IPS DF 4.7 (cell line): ENCODE measurements at regions not wholly inside any gene's neighbourhood (a gene's known extent, or its start where the extent isn't known, plus 50 kb on each side); places are given as distances from the start of the nearest gene placed in this dataset.

Source experiments
- DNase-seq: peaks from one replicate; pipeline ENCODE4 v3.0.0-alpha.2; 2013; ENCODE audit warnings: low spot score; ENCODE audit errors: extremely low read depth

DNA sequence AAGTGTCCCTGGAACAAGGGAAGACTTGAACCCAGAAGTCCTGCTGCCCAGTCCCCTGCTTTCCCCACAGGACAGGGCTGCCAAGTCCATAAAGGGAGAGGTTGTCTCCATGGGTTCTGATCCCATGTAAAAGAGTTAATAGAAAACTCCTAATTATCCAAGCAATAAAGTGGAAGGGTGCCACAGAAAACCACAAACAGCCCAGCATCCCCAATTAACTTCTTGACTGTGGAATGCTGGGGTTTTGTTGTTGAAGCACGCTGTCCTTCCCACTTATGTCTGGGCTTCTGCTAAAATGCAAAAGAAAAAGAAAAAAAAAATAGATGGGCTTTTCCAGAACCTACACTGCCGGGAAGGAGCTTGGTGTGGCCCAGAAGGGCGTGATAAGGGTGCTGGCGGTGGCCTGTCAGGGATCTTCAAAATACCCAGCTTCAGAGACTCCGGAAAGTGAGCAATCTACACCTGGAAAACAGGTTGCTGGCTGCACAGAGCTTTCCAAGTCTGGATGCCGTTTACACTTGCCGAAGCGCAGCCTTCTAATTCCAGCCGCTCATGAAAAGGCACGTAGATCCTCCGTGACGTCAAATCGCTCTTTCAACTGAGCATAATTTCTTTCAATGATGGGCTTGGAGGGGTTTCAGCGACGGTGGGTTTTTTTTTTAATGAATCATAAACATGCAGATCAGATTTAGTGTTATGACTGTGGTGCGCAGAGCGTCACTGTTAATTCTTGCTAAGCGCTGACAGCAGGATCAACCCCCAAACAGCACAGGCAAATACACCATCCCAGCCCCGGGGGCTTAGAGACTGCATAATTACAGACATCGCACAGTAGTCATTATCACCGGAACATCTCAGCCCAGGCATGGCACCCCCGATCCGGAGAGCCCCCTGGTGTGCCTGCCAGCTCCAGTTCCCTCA is 197.6 kb downstream of the BCOR start:
- no peak for DNase-seq

DNA sequence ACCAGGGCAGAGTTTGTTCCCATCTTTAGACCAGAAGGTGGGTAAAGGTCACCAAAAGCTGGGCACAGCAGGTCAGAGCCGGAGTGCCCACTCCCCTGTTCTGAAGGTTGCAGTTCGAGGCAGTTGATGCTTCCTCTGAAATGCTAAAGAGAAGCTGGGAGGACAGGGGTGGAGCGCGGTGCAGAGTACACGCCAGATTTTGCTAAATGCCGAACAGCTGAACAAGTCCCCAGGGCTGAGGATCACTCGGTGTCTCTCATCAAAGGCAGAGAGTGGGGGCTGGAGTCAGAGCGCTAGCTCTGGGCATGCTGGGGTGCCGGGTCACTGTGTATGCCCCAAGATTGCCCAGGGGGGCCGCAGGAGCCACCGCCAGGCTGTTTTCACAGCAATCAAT is 197.0 kb downstream of the BCOR start:
- DNase-seq: no peak

GRCh38 chrX:39903343-39903742 is 194.4 kb downstream of the BCOR start:
- DNase-seq: no peak

DNA sequence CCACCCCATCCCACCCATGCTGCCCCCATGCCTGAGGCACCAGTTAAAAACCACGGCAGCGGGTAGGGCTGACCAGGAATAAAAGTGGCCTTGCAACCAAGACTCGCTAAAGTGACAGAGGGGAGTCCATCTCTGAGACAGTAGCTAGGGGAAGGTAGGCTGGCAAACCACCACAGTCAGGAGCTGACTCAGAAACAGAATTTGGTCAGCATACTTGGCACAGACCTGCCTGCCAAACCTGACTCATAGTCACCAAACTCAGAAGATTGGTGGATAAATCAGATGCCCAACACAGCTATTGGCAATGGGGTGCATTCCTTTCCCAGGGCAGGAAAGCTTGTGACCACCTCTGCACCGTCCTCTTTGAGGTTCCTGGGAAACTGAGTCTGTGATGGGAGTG is 193.8 kb downstream of the BCOR start:
- DNase-seq: no peak

DNA sequence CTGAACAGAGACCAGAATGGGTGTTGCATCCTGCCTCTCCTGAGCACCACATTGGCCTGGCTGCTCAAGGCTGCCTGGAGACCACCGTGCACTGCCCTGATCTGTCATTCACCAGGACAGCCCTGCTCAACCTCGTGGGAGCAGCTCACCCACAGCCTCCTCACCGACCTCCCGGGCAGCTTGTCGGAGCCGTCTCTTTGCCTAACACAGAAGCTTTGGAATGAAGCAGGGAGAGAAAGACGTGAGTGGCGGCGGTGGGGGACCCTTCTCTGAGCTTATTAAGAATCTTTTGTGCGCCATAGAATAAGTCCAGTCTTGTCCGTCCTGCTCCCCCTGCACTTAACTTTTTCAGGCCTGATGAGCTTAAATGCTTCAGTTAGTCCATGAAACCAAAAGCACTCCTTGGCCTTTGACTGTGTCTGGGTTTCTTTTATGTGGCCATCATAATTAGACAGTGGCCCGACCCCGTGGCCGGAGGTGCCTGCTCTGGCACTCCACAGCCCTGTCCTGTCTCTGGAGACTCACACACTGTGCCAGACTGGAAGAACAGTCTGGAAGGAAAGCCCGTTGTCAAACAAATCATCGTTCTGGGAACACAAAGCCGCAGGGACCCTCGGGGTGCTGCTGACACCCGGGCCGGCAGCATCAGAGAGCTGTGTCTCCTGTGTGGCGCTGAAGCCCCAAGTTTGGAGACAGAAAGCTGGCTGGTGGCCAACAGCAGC is 192.8 kb downstream of the BCOR start:
- DNase-seq: no peak

DNA sequence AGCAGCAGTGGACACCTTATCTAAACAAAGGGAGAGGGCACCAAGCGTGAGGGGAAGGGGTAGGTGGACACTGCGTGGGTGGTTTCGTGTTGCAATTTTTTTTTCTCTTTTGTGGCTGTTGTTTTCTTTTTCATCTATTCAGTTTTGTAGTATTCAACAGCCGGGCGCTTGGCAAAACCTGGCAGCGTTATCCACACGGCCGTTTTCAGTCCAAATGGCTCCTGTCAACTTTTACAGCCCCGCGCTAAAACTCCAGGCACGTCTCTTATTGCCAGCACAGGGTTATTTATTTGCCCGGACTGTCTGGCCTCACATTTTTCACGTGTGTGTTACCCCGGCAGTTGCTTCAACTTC is 192.2 kb downstream of the BCOR start:
- DNase-seq: no peak

DNA sequence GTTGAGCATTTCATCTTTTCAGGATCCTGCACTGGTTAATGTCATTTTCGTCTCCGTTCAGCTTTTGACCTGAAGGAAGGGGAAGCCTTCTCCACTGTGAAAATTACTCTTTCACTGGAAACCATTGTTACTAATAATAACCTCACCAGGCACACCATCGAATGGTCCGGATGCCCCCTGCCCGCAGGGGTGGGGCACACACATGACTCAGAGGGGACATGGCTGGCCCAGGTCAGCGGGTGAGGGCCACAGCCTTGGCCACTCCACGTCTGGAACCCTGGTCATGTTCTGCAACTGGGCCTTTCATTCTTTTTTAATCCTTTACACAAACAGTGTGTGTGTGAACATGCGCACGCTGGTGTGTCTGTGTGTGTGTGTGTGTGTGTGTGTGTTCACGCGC is 191.8 kb downstream of the BCOR start:
- no peak for DNase-seq

GRCh38 chrX:39907964-39908661 is 189.6 kb downstream of the BCOR start:
- no peak for DNase-seq

GRCh38 chrX:39909996-39910395 is 187.8 kb downstream of the BCOR start:
- DNase-seq: no peak

GRCh38 chrX:39910651-39911050 is 187.1 kb downstream of the BCOR start:
- DNase-seq: no peak

- DNase-seq: no peak
These were observed 186.4 kb downstream of the BCOR start for GRCh38 chrX:39911278-39911897.

GRCh38 chrX:39912126-39912525 is 185.6 kb downstream of the BCOR start:
- no peak for DNase-seq

- no peak for DNase-seq
These were observed 182.7 kb downstream of the BCOR start for GRCh38 chrX:39915081-39915480.

GRCh38 chrX:39915596-39915995 is 182.2 kb downstream of the BCOR start:
- DNase-seq: no peak

- no peak for DNase-seq
These were observed 175.9 kb downstream of the BCOR start for GRCh38 chrX:39921838-39922237.

DNA sequence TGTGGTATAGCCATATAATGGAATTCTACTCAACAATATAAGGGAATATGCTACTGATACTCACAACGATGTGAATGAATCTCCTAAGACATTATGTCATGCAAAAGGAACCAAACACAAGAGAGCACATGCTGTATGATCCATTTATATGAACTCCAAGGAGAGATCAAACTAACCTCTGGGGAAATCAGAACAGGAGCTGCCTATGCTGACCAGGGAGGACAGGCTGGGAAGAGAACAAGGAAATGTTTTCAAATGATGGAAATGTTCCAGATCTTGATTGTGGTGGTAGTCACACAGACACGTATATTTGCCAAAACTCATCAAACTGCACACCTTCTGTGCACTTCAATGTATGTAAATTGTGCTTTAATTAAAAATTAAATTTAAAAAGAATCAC is 175.3 kb downstream of the BCOR start:
- DNase-seq: no peak

DNA sequence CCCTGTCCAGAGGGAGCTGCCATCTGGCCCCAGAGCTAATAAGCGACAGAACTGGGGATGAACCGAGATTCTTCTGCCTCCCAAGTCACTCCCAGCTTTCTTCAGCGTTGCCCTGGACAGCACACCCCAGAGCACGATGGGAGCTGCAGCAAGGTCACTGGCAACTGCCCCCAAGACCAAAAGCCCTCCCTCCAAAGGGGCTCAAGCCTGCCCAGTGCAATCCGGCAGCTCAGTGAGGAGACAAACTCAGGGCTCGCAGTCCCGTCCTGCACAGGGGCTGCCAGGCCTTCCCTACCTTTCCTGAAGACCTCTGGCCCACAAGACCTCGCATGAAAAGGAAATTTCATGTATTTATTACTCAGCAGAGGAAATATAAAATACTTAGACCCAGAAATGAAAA is 174.8 kb downstream of the BCOR start:
- no peak for DNase-seq

DNA sequence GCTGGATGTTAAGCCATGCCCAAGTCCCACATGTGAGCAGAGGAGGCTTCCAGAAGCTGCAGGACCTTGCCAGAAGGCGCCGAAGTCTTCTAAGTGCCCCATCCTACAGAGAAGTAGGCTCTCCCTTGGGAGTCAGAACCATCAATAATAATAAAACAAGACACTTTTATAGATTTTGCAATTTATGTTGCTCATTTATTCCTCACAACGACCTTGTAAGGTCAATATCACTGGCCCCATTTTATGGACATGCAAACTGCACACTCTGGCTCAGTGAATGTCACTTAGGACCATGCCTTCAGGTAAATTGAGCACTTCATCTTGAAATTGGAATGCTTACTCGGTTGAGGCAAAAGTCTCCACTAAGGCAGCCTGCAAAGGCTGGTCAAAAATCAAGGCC is 170.4 kb downstream of the BCOR start:
- no peak for DNase-seq

DNA sequence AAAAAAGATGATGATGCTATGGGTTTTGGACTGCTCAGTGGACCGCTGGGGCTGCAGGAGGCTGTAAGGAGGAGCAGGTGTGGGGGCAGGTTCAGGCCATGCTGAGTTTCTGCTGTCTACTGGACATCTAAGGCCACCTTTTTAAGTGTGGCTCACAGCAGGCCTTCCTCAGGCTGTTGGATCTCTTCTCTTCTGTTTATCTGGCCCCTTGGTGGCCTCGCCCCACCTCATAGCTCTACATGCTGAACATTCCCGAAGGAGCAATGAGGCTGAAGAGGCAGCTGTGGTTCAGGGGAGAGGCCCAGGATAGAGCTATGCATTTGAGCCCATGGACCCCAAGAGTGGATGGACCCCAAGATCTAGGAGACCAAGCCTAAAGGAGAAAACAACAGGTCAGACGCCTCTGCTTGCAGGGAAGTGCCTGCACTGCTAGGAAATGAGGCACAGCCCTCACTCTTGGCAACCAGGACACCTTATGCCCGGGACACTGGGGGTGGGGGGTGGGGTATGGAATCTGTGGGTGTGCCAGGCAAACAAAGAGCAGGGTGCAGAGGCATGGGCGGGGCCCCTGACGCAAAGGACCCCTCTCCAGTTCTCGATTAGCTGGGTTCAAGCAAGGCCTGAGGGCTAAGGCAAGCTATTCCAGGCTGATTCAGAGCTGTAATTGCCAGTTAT is 168.9 kb downstream of the BCOR start:
- no peak for DNase-seq

- no peak for DNase-seq
These were observed 168.3 kb downstream of the BCOR start for GRCh38 chrX:39929379-39930025.
